DOHH2 (cell line): ENCODE measurements at regions not wholly inside any gene's neighbourhood (a gene's known extent, or its start where the extent isn't known, plus 50 kb on each side); places are given as distances from the start of the nearest gene placed in this dataset.

ENCODE experiments used
- H3F3A ChIP-seq: fragments of 200-600 bp; sonication (generic), shearing (Covaris generic); 2 replicates; pipeline ENCODE4 v1.6.0; 2016; ENCODE audit warnings: antibody characterized with exemption, mild to moderate bottlenecking; ENCODE audit not compliant: control insufficient read depth, insufficient read depth
- H3K27ac ChIP-seq: fragments of 200-600 bp; sonication (generic); 2 replicates; pipeline ENCODE4 v1.5.1; 2014; ENCODE audit warnings: low read depth, mild to moderate bottlenecking, low read length, moderate library complexity
- H3K27me3 ChIP-seq: fragments of 200-600 bp; sonication (generic); 2 replicates; pipeline ENCODE4 v1.6.1; 2014; ENCODE audit warnings: mild to moderate bottlenecking, low read length, mixed read lengths; ENCODE audit not compliant: control insufficient read depth
- H3K36me3 ChIP-seq: fragments of 200-600 bp; sonication (generic); 2 replicates; pipeline ENCODE4 v1.6.1; 2014; ENCODE audit warnings: mild to moderate bottlenecking, low read length, moderate library complexity, mixed read lengths; ENCODE audit not compliant: control insufficient read depth
- H3K4me1 ChIP-seq: fragments of 200-600 bp; sonication (generic); 2 replicates; pipeline ENCODE4 v1.6.1; 2014; ENCODE audit warnings: mild to moderate bottlenecking, low read length, mixed read lengths; ENCODE audit not compliant: control insufficient read depth
- H3K4me2 ChIP-seq: fragments of 200-600 bp; sonication (generic); 2 replicates; pipeline ENCODE4 v1.6.0; 2014; ENCODE audit warnings: mild to moderate bottlenecking, low read length, moderate library complexity
- H3K4me3 ChIP-seq: fragments of 200-600 bp; sonication (generic); 2 replicates; pipeline ENCODE4 v1.5.1; 2014; ENCODE audit warnings: mild to moderate bottlenecking, low read length, mixed read lengths
- H3K79me2 ChIP-seq: fragments of 200-600 bp; sonication (generic); 2 replicates; pipeline ENCODE4 v1.6.1; 2014; ENCODE audit warnings: mild to moderate bottlenecking, low read length, mixed read lengths; ENCODE audit not compliant: control insufficient read depth
- H3K9me2 ChIP-seq: fragments of 200-600 bp; sonication (generic); replicated peaks from 2 replicates; pipeline ENCODE4 v1.6.1; 2014; ENCODE audit warnings: mild to moderate bottlenecking, low read length, mixed read lengths; ENCODE audit not compliant: control insufficient read depth
- H3K9me3 ChIP-seq: fragments of 200-600 bp; sonication (generic); 2 replicates; pipeline ENCODE4 v1.6.1; 2014; ENCODE audit warnings: antibody characterized with exemption, low read length, mixed read lengths; ENCODE audit not compliant: control insufficient read depth, insufficient read depth
- H4K20me1 ChIP-seq: fragments of 200-600 bp; sonication (generic); 2 replicates; pipeline ENCODE4 v1.6.0; 2014; ENCODE audit warnings: low read depth, mild to moderate bottlenecking, antibody characterized with exemption, low read length, moderate library complexity; ENCODE audit not compliant: control insufficient read depth, insufficient read depth
- EZH2phosphoT487 ChIP-seq: fragments of 200-600 bp; sonication (generic); IDR thresholded peaks from 2 replicates; pipeline ENCODE4 v1.6.1; 2017; ENCODE audit warnings: borderline replicate concordance, mild to moderate bottlenecking, antibody characterized with exemption, low read length, moderate library complexity, mixed read lengths
- TF ChIP-seq, protein P1 (sequence below): fragments of 200-600 bp; sonication (generic); IDR thresholded peaks from one replicate; pipeline ENCODE4 v1.5.1; 2014; ENCODE audit warnings: antibody characterized with exemption, mild to moderate bottlenecking, low read depth, low read length; ENCODE audit not compliant: poor library complexity, severe bottlenecking

DNA sequence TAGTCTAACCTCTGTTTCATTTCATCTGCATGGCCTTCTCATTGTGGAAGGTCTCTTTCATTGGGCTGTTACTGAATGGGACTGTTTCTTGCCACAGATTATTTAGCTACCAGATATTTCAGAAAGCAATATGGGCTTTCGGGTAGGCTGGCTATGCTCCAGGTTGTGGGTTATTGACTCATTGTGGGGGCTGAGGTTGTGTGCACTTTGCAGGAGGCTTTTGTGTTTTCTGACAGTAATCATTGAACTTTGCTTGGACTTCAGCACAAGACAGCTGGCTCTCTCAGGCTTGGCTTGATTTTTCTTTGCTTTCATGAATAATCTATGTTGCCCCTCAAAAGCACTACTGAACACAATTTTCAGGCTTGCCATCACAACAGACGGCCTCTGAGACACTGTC, 771.1 kb upstream of the TSPY4 start:
- Histone ChIP-seq H3F3A (no peaks in the 10 kb centered on the region), H3K27me3 (no peaks in the 10 kb centered on the region)
- TF ChIP-seq EZH2phosphoT487: no peak
- TF ChIP-seq, protein P1, sequence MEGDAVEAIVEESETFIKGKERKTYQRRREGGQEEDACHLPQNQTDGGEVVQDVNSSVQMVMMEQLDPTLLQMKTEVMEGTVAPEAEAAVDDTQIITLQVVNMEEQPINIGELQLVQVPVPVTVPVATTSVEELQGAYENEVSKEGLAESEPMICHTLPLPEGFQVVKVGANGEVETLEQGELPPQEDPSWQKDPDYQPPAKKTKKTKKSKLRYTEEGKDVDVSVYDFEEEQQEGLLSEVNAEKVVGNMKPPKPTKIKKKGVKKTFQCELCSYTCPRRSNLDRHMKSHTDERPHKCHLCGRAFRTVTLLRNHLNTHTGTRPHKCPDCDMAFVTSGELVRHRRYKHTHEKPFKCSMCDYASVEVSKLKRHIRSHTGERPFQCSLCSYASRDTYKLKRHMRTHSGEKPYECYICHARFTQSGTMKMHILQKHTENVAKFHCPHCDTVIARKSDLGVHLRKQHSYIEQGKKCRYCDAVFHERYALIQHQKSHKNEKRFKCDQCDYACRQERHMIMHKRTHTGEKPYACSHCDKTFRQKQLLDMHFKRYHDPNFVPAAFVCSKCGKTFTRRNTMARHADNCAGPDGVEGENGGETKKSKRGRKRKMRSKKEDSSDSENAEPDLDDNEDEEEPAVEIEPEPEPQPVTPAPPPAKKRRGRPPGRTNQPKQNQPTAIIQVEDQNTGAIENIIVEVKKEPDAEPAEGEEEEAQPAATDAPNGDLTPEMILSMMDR: no peak

DNA sequence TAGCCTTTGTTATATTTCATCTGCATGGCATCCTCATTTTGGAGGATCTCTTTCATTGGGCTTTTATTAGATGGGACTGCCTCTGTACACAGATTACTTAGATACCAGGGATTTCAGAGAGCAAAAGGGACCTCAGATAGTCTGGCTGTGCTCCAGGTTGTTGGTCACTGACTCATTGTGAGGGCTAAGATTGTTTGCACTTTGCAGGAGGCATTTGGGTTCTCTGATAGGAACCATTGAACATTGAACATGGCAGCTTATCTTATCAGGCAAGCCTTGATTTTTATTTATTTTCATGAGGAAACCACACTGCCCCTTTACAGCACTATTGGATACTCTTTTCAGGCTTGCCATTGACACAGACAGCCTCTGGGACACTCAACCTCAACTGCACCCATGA, 766.9 kb upstream of the TSPY4 start:
- Histone ChIP-seq H4K20me1 (no peaks in the 10 kb centered on the region), H3K27ac (no peak overlapping the region), H3K4me2 (no peak overlapping the region), H3K27me3 (no peaks in the 10 kb centered on the region), H3K4me3 (no peak overlapping the region), H3K4me1 (no peaks in the 10 kb centered on the region), H3F3A (no peaks in the 10 kb centered on the region), H3K9me2 (no peaks in the 10 kb centered on the region), H3K79me2 (no peaks in the 10 kb centered on the region), H3K9me3 (no peaks in the 10 kb centered on the region), H3K36me3 (no peaks in the 10 kb centered on the region)
- TF ChIP-seq, protein P1: no peak
- TF ChIP-seq EZH2phosphoT487: no peak

More for the DNA sequence above, 771.1 kb upstream of the TSPY4 start:
- Histone ChIP-seq H3K36me3 (no peaks in the 10 kb centered on the region), H3K4me3 (no peak overlapping the region), H3K79me2 (no peaks in the 10 kb centered on the region), H3K4me1 (no peaks in the 10 kb centered on the region), H3K9me2 (no peaks in the 10 kb centered on the region), H3K9me3 (no peaks in the 10 kb centered on the region), H3K4me2 (no peak overlapping the region), H3K27ac (no peak overlapping the region), H4K20me1 (no peaks in the 10 kb centered on the region)

- no peak overlapping the region for H3K27ac ChIP-seq
- no peaks in the 10 kb centered on the region for H3K4me1 ChIP-seq
- no peaks in the 10 kb centered on the region for H3K36me3 ChIP-seq
- H3K4me2 ChIP-seq: no peak overlapping the region
- H3K27me3 ChIP-seq: no peaks in the 10 kb centered on the region
- no peaks in the 10 kb centered on the region for H4K20me1 ChIP-seq
- TF ChIP-seq, protein P1: no peak
- TF ChIP-seq EZH2phosphoT487: no peak
- H3K9me3 ChIP-seq: no peaks in the 10 kb centered on the region
- H3K79me2 ChIP-seq: no peaks in the 10 kb centered on the region
- H3F3A ChIP-seq: no peaks in the 10 kb centered on the region
- no peaks in the 10 kb centered on the region for H3K9me2 ChIP-seq
- no peak overlapping the region for H3K4me3 ChIP-seq
Observed at GRCh38 chrY:8572916-8573315, 764.3 kb upstream of the TSPY4 start.
